DND-41 (cell line): ENCODE measurements at regions not wholly inside any gene's neighbourhood (a gene's known extent, or its start where the extent isn't known, plus 50 kb on each side); places are given as distances from the start of the nearest gene placed in this dataset.

ENCODE experiments used
- ATAC-seq: fragments of 200-7000 bp; cut with Tn5 transposase; 3 replicates; pipeline ENCODE4 v1.9.1; 2021; ENCODE audit warnings: low read depth; ENCODE audit not compliant: insufficient read depth
- DNase-seq: peaks from one replicate; pipeline ENCODE4 v3.0.0-alpha.2; 2020
- H2AFZ ChIP-seq: 2 replicates; pipeline ENCODE4 v1.6.0; 2012; ENCODE audit warnings: low read depth, low read length
- H3K27ac ChIP-seq: 2 replicates; pipeline ENCODE4 v1.5.1; 2012; ENCODE audit warnings: low read length, inconsistent platforms
- H3K27me3 ChIP-seq: fragments of 200-600 bp; sonication (generic); 2 replicates; pipeline ENCODE4 v1.6.0; 2012; ENCODE audit warnings: low read length, mild to moderate bottlenecking, inconsistent platforms; ENCODE audit not compliant: insufficient read depth, poor library complexity
- H3K36me3 ChIP-seq: 2 replicates; pipeline ENCODE4 v1.5.1; 2012; ENCODE audit warnings: low read length, inconsistent platforms; ENCODE audit not compliant: insufficient read depth
- H3K4me1 ChIP-seq: 2 replicates; pipeline ENCODE4 v1.5.1; 2012; ENCODE audit warnings: mild to moderate bottlenecking, low read length; ENCODE audit not compliant: insufficient read depth
- H3K4me2 ChIP-seq: 2 replicates; pipeline ENCODE4 v1.6.0; 2012; ENCODE audit warnings: mild to moderate bottlenecking, moderate library complexity, low read length, inconsistent platforms; ENCODE audit not compliant: insufficient read depth
- H3K4me3 ChIP-seq, 2 experiments: fragments of 200-600 bp in 1 of 2; shearing (Covaris generic) in 1 of 2; 2 replicates each; pipeline ENCODE4 v1.5.1; 2012 to 2016; ENCODE audit warnings: inconsistent platforms in 2 of 2, low read length in 2 of 2, mild to moderate bottlenecking in 2 of 2, low read depth in 1 of 2, moderate library complexity in 1 of 2
- H3K79me2 ChIP-seq: 2 replicates; pipeline ENCODE4 v1.6.0; 2012; ENCODE audit warnings: low read length, inconsistent platforms; ENCODE audit not compliant: insufficient read depth
- H3K9ac ChIP-seq: 2 replicates; pipeline ENCODE4 v1.6.0; 2012; ENCODE audit warnings: low read depth, mild to moderate bottlenecking, inconsistent platforms, low read length, moderate library complexity
- H3K9me3 ChIP-seq: 2 replicates; pipeline ENCODE4 v1.5.1; 2012; ENCODE audit warnings: low read length, moderate library complexity, mild to moderate bottlenecking, inconsistent platforms; ENCODE audit not compliant: insufficient read depth, severe bottlenecking
- H4K20me1 ChIP-seq: 2 replicates; pipeline ENCODE4 v1.6.0; 2012; ENCODE audit warnings: low read length; ENCODE audit not compliant: insufficient read depth
- CTCF ChIP-seq: IDR thresholded peaks from 2 replicates; pipeline ENCODE4 v1.5.1; 2012; ENCODE audit warnings: borderline replicate concordance, low read length, moderate library complexity, mild to moderate bottlenecking; ENCODE audit not compliant: poor library complexity, severe bottlenecking; ENCODE audit errors: extremely low read depth
- EZH2 ChIP-seq: IDR thresholded peaks from 3 replicates; pipeline ENCODE4 v1.6.1; 2012; ENCODE audit warnings: borderline replicate concordance, low read depth, mild to moderate bottlenecking, moderate library complexity, low read length, inconsistent platforms; ENCODE audit not compliant: severe bottlenecking

- Histone ChIP-seq H3K4me2 (no peak overlapping the region; the same call in 1 of the 2 replicates), H4K20me1 (no peaks in the 10 kb centered on the region), H3K9me3 (no peaks in the 10 kb centered on the region), H3K27me3 (no peaks in the 10 kb centered on the region), H2AFZ (no peak overlapping the region), H3K36me3 (no peaks in the 10 kb centered on the region), H3K4me1 (peaks cover 22% of the 10 kb centered on the region), H3K9ac (no peak overlapping the region), H3K79me2 (no peaks in the 10 kb centered on the region), H3K27ac (no peak overlapping the region), H3K4me3 (no peak overlapping the region)
- ATAC-seq (peak; percentile 39; the same call in 2 of the 3 replicates), DNase-seq (no peak)
- no peak for TF ChIP-seq EZH2
- TF ChIP-seq CTCF: no peak
These were observed 215.3 kb downstream of the BRINP2 start for GRCh38 chr1:177385760-177386698.

- Histone ChIP-seq H3K4me1 (peaks cover 22% of the 10 kb centered on the region), H3K9me3 (no peaks in the 10 kb centered on the region), H3K36me3 (no peaks in the 10 kb centered on the region), H3K9ac (no peak overlapping the region), H2AFZ (no peak overlapping the region), H3K27me3 (no peaks in the 10 kb centered on the region), H3K4me2 (no peak overlapping the region), H3K4me3 (no peak overlapping the region), H4K20me1 (no peaks in the 10 kb centered on the region), H3K79me2 (no peaks in the 10 kb centered on the region), H3K27ac (0 out of 2 replicates have a peak overlapping the region, but pooled peaks have one; percentile 26)
- DNase-seq (no peak), ATAC-seq (no peak)
- TF ChIP-seq EZH2 (no peak), CTCF (no peak)
These were observed 213.7 kb downstream of the BRINP2 start for GRCh38 chr1:177384461-177384860.

- no peaks in the 10 kb centered on the region for H4K20me1 ChIP-seq
- peak; percentile 76 for ATAC-seq
- H3K4me2 ChIP-seq: no peak overlapping the region
- H3K9ac ChIP-seq: no peak overlapping the region
- H3K36me3 ChIP-seq: no peaks in the 10 kb centered on the region
- peak; percentile 36 for DNase-seq
- TF ChIP-seq EZH2: no peak
- no peak for TF ChIP-seq CTCF
- no peaks in the 10 kb centered on the region for H3K9me3 ChIP-seq
- H3K4me3 ChIP-seq: no peak overlapping the region
- no peaks in the 10 kb centered on the region for H3K27me3 ChIP-seq
- no peak overlapping the region for H3K27ac ChIP-seq
- H3K79me2 ChIP-seq: no peaks in the 10 kb centered on the region
- H2AFZ ChIP-seq: no peak overlapping the region
- peaks cover 22% of the 10 kb centered on the region for H3K4me1 ChIP-seq
These were observed 213.0 kb downstream of the BRINP2 start for GRCh38 chr1:177383715-177384114.
